Gastrocnemius medialis (tissue), 4 donors: ENCODE measurements at regions not wholly inside any gene's neighbourhood (a gene's known extent, or its start where the extent isn't known, plus 50 kb on each side); places are given as distances from the start of the nearest gene placed in this dataset.
"Not testable (repeated sequence)": the region's sequence is repeated elsewhere in the genome, so short reads cannot be mapped to it uniquely, and the experiment has no call there.

Source experiments
- POLR2A ChIP-seq, 2 donors: fragments of 450-650 bp; IDR thresholded peaks; one replicate each; pipeline ENCODE4 v1.6.1; 2017; ENCODE audit warnings: antibody characterized with exemption in 2 of 2, mild to moderate bottlenecking in 2 of 2, moderate library complexity in 2 of 2
- TF ChIP-seq, protein P1 (sequence below), 5 experiments: fragments of 450-650 bp in 3 of 5; fragments of 200-600 bp in 2 of 5; sonication (generic) in 2 of 5; IDR thresholded peaks in 4 of 5; conservative IDR thresholded peaks in 1 of 5; 1 replicate in 4 of 5; 2 replicates in 1 of 5; pipeline ENCODE4 v1.5.1; 2016 to 2019; ENCODE audit warnings: antibody characterized with exemption in 5 of 5, mild to moderate bottlenecking in 3 of 5, moderate library complexity in 3 of 5

DNA sequence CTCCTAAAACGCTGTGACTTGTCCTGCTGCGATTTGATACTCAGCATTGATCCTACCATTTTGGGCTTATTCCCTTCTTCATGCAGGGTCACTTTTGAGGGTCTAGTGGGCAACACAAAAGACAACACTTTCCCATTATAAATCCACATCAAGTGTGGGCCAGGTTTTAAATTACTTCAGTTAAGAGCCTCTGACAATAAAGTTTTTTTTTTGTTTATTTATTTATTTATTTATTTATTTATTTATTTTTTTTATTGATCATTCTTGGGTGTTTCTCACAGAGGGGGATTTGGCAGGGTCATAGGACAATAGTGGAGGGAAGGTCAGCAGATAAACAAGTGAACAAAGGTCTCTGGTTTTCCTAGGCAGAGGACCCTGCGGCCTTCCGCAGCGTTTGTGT lies 176.2 kb upstream of the FBXL17 start:
- TF ChIP-seq, protein P1, sequence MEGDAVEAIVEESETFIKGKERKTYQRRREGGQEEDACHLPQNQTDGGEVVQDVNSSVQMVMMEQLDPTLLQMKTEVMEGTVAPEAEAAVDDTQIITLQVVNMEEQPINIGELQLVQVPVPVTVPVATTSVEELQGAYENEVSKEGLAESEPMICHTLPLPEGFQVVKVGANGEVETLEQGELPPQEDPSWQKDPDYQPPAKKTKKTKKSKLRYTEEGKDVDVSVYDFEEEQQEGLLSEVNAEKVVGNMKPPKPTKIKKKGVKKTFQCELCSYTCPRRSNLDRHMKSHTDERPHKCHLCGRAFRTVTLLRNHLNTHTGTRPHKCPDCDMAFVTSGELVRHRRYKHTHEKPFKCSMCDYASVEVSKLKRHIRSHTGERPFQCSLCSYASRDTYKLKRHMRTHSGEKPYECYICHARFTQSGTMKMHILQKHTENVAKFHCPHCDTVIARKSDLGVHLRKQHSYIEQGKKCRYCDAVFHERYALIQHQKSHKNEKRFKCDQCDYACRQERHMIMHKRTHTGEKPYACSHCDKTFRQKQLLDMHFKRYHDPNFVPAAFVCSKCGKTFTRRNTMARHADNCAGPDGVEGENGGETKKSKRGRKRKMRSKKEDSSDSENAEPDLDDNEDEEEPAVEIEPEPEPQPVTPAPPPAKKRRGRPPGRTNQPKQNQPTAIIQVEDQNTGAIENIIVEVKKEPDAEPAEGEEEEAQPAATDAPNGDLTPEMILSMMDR (IDR thresholded peaks at IDR 0.05 in 4 of 5, conservative IDR thresholded peaks at IDR 0.05 in 1 of 5), result not testable (repeated sequence)
- not testable (repeated sequence) for TF ChIP-seq POLR2A (IDR thresholded peaks at IDR 0.05)
